ENCODE measurements at regions not wholly inside any gene's neighbourhood (a gene's known extent, or its start where the extent isn't known, plus 50 kb on each side); places are given as distances from the start of the nearest gene placed in this dataset.

DNA sequence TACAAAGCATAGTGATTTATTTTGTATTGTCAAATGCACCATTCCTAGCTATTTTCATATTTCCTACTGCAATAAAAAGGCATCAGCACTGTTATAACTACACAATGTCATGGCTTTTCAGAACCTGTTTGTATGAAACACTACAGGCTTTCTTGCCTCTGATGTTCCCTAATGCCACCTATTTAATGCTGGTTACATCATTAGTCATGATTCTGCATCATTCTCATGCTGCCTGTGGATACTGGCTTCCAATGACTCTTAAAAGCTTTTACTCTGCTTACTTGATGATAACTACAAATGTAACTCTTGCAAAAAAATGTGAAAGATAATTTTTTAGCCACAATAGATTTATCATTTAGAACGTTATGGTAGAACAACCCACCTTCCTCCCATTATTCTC is 529.4 kb downstream of the HTR7 start:
- no peak for TF ChIP-seq CTCF (IDR thresholded peaks at IDR 0.05)
- no peak for TF ChIP-seq POLR2A (IDR thresholded peaks at IDR 0.05)
